Memory B cell (primary cell): ENCODE measurements at regions not wholly inside any gene's neighbourhood (a gene's known extent, or its start where the extent isn't known, plus 50 kb on each side); places are given as distances from the start of the nearest gene placed in this dataset.
A peak's percentile ranks its signal among the peaks of the same experiment; 100 is the strongest.

Experiments
- ATAC-seq: fragments of 150-1000 bp; cut with Tn5 transposase; 2 replicates; pipeline ENCODE4 v1.10.0; 2021; ENCODE audit warnings: low read depth, mild to moderate bottlenecking, moderate library complexity
- DNase-seq, 2 donors: peaks; one replicate each; pipeline ENCODE4 v3.0.0; 2022; ENCODE audit warnings: low spot score in 2 of 2
- H3K27ac Mint-ChIP-seq: one replicate; pipeline ENCODE4 v1.8.0; 2022; ENCODE audit warnings: mild to moderate bottlenecking, moderate library complexity, mixed read lengths
- H3K27me3 Mint-ChIP-seq: one replicate; pipeline ENCODE4 v1.8.0; 2022; ENCODE audit warnings: mixed read lengths
- H3K36me3 Mint-ChIP-seq: one replicate; pipeline ENCODE4 v1.8.0; 2022; ENCODE audit warnings: mild to moderate bottlenecking, mixed read lengths
- H3K4me1 Mint-ChIP-seq: one replicate; pipeline ENCODE4 v1.8.0; 2022; ENCODE audit warnings: mixed read lengths
- H3K4me3 Mint-ChIP-seq: one replicate; pipeline ENCODE4 v1.8.0; 2022; ENCODE audit warnings: mild to moderate bottlenecking, moderate library complexity, mixed read lengths
- H3K9me3 Mint-ChIP-seq: one replicate; pipeline ENCODE4 v1.8.0; 2022; ENCODE audit warnings: mixed read lengths

DNA sequence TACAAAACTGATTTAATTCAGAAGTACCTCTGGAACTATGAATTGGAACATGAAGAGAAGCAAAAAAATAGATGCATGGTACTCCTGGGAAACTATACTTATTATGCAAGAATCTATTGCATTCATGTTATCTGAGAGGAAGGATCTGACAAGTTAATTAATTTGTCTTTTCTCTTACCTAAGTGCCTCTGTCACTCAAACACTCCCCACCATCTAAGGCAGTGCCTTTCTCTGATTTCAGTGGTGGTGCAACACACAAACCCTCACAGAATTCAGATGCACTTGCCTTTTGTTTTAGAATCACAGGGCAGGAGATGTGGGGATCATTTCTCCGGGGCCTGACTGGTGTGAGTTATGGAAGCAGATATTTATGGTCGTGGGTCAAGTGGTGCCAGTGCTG lies 52.5 kb upstream of the C9orf72 start:
- H3K27ac Mint-ChIP-seq: no peak overlapping the region
- H3K4me1 Mint-ChIP-seq: peaks cover 3% of the 10 kb centered on the region
- no peak for DNase-seq
- H3K27me3 Mint-ChIP-seq: peaks cover 4% of the 10 kb centered on the region
- no peak overlapping the region for H3K4me3 Mint-ChIP-seq
- ATAC-seq: no peak
- no peaks in the 10 kb centered on the region for H3K36me3 Mint-ChIP-seq
- no peaks in the 10 kb centered on the region for H3K9me3 Mint-ChIP-seq

DNA sequence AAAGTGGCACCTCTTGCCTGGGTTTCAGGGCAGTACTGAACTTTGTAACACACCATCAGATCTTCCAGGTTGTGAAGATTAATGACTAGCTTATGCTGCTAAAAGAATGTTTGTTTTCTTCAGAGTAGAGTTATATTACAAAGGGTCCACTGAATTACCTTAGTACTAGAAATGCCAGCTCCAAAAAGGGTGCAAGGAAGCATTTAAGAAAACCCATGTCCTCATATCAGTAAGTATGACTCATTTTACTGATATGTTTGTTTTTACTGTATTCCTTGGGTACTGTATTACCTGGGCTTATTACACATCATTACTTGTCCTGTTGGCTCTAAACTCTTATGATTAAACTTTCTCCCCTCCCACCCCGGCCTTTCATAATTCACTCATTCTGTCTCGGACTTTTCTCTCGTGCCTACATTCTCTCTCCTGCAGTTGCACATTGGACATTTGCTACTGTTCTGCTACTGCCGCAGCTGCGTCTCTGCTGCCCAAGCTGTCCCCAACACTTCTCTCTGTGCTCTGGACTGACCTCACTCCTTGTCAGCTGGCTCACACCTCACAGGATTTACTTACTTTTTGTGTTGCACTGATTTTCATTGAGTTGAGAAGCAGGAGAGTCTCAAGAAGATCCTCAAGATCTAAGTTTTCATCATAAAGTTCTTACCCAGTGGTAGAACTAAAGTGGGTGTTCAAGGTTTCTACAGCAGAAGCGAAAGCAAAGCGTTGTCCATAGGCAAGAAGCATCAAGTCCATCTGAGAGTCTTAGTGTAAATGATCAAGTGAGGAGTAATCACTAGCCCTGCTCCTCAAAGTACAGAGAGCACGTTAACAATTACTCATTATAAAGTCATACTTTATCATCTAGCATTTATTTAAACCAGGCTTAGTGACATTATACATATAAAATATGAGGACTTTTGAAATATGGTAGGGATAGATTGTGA lies 53.2 kb upstream of the C9orf72 start:
- Mint-ChIP-seq H3K4me1 (peaks cover 3% of the 10 kb centered on the region), H3K27ac (no peak overlapping the region), H3K36me3 (no peaks in the 10 kb centered on the region), H3K27me3 (peaks cover 8% of the 10 kb centered on the region), H3K9me3 (no peaks in the 10 kb centered on the region), H3K4me3 (no peak overlapping the region)
- DNase-seq (no peak), ATAC-seq (no peak)

- Mint-ChIP-seq H3K4me3 (no peak overlapping the region), H3K36me3 (no peaks in the 10 kb centered on the region)
Measured at GRCh38 chr9:27627188-27627564, 53.9 kb upstream of the C9orf72 start.

DNA sequence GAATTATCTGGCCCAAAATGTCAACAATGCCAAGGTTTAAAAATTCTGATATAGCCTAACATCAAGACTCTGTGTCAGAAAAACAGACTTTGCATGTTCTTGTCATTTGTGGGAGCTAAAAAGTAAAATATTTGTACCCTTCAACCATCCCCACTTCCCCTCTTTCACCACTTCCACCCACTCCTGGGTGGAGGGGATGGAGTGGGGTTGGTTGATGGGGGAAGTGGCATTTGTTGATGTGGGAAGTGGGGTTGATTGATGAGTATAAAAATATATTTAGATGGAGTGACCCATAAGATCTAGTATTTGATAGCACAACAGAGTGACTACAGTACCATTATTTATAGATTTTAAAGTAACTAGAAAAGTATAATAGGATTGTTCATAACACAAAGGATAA lies 55.0 kb upstream of the C9orf72 start:
- Mint-ChIP-seq H3K4me3 (no peak overlapping the region), H3K27ac (no peak overlapping the region), H3K27me3 (peaks cover 10% of the 10 kb centered on the region), H3K9me3 (no peaks in the 10 kb centered on the region), H3K4me1 (no peaks in the 10 kb centered on the region), H3K36me3 (no peaks in the 10 kb centered on the region)
- DNase-seq (no peak), ATAC-seq (no peak)

More at GRCh38 chr9:27627188-27627564, 53.9 kb upstream of the C9orf72 start:
- ATAC-seq: no peak
- H3K27ac Mint-ChIP-seq: no peak overlapping the region
- H3K27me3 Mint-ChIP-seq: peaks cover 9% of the 10 kb centered on the region
- H3K9me3 Mint-ChIP-seq: no peaks in the 10 kb centered on the region
- no peak for DNase-seq
- peaks cover 3% of the 10 kb centered on the region for H3K4me1 Mint-ChIP-seq

GRCh38 chr9:27629425-27629824 lies 56.1 kb upstream of the C9orf72 start:
- H3K27ac Mint-ChIP-seq: no peak overlapping the region
- no peak for DNase-seq
- H3K4me1 Mint-ChIP-seq: no peaks in the 10 kb centered on the region
- peaks cover 14% of the 10 kb centered on the region for H3K27me3 Mint-ChIP-seq
- no peaks in the 10 kb centered on the region for H3K36me3 Mint-ChIP-seq
- no peak overlapping the region for H3K4me3 Mint-ChIP-seq
- no peak for ATAC-seq
- no peaks in the 10 kb centered on the region for H3K9me3 Mint-ChIP-seq

GRCh38 chr9:27632254-27632653 lies 59.0 kb upstream of the C9orf72 start:
- Mint-ChIP-seq H3K4me1 (no peaks in the 10 kb centered on the region), H3K36me3 (no peaks in the 10 kb centered on the region), H3K4me3 (no peak overlapping the region), H3K27me3 (peaks cover 10% of the 10 kb centered on the region), H3K27ac (no peak overlapping the region), H3K9me3 (no peaks in the 10 kb centered on the region)
- ATAC-seq: no peak
- DNase-seq: no peak

DNA sequence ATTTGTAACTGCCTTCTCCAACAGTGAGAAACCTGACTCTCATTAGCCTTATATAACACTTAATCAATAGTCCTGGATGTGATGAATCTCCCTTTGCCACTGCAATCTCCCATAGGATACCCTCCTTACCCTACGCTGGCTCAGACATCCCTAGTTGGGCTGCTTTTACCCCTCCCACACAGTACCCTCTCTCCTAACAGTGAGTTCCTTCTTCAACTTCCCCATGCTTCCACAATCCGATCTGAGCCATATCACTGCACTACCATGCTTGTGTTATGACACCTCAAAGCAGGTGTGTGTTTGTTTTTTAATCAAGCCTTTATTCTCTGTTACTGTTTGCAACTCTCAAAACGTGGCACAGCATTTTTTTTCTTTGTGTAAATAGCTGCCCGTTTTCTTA lies 60.5 kb upstream of the C9orf72 start:
- ATAC-seq (no peak), DNase-seq (no peak)
- Mint-ChIP-seq H3K27ac (no peak overlapping the region), H3K9me3 (no peaks in the 10 kb centered on the region), H3K27me3 (peaks cover 10% of the 10 kb centered on the region), H3K4me1 (no peaks in the 10 kb centered on the region), H3K4me3 (no peak overlapping the region), H3K36me3 (no peaks in the 10 kb centered on the region)

DNA sequence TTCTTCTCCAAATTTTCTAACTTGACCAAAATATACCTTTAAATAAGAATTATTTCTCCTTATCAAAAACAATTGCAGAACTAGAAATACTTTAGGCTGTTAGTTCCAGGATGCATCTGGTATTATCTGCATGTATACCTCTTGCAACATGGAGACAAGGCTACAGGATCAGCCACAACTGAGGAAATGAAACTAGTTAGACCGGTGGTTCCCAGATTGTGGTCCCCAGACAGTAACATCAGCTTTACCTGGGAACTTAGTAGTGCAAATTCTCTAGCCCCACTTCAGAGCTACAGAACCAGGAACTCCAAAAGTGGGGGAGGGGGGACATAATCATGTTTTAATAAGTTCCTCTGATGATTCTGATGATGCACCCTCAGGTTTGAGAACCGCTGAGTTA lies 61.6 kb upstream of the C9orf72 start:
- H3K9me3 Mint-ChIP-seq: no peaks in the 10 kb centered on the region
- DNase-seq (peak in 1 of 2 donors; percentile 9), ATAC-seq (peak; percentile 97)
- no peak overlapping the region for H3K27ac Mint-ChIP-seq
- H3K36me3 Mint-ChIP-seq: no peaks in the 10 kb centered on the region
- H3K4me1 Mint-ChIP-seq: no peaks in the 10 kb centered on the region
- H3K4me3 Mint-ChIP-seq: no peak overlapping the region
- H3K27me3 Mint-ChIP-seq: peaks cover 14% of the 10 kb centered on the region

DNA sequence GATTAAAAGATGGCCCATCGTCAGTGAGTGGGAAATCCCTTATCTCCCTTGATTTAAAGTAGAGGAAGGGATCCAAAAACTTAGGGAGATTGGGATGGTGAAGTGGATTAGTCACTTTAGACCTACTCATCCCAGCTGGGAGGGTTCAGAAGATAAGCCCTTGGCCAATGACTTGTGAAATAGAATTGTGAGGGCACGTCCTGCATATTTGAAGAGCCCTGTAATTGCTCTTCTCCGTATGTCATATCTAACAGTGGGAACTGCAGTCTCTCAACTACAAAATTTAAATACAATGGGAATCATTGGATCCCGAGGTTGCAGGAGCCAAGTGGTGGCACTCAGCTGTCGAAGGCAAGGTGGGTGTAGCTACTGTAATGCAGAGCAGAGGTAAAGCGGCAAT lies 65.4 kb upstream of the C9orf72 start:
- Mint-ChIP-seq H3K27me3 (peaks cover 18% of the 10 kb centered on the region), H3K36me3 (no peaks in the 10 kb centered on the region), H3K9me3 (peaks cover 3% of the 10 kb centered on the region), H3K4me1 (no peaks in the 10 kb centered on the region), H3K4me3 (no peak overlapping the region), H3K27ac (no peak overlapping the region)
- DNase-seq: no peak
- ATAC-seq: no peak

DNA sequence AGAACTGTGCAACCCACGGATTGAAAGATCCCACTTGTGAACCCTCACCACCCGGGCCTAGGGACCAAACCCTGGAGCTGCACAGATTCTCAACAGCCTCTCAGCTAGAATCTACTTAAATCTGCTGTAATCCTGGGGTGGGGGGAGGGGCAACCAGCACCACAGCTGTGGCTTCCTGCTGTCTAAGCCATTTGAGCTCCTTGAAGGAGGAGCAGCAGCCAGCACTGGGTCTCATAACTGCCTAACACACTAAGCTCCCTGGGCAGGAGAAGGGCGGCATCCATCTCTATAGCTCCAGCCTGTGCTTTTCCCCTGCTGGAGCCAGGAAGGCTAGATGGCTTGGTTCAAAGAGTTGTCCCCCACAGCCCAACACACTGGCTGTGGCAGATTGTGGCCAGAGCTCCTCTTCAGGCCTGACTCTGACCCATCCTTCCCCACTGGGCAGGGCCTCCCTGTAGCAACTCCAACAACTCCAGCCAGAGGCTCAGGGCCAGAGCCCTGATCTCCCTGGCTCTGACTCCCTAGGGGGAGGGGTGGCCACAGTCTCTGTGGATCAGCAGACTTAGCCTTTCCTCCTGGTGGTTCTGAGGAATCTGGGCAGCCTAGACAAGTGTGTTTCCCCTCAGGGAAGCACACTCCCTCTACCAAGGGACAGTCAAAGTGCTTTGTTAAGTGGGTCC lies 72.0 kb upstream of the C9orf72 start:
- DNase-seq (no peak), ATAC-seq (no peak)
- Mint-ChIP-seq H3K36me3 (no peaks in the 10 kb centered on the region), H3K27me3 (peaks cover 14% of the 10 kb centered on the region), H3K9me3 (peaks cover 7% of the 10 kb centered on the region), H3K4me1 (no peaks in the 10 kb centered on the region), H3K4me3 (no peak overlapping the region), H3K27ac (no peak overlapping the region)

- peaks cover 2% of the 10 kb centered on the region for H3K4me1 Mint-ChIP-seq
- H3K27ac Mint-ChIP-seq: no peak overlapping the region
- no peak for ATAC-seq
- no peak overlapping the region for H3K4me3 Mint-ChIP-seq
- no peak for DNase-seq
- no peaks in the 10 kb centered on the region for H3K36me3 Mint-ChIP-seq
- peaks cover 5% of the 10 kb centered on the region for H3K9me3 Mint-ChIP-seq
- peaks cover 2% of the 10 kb centered on the region for H3K27me3 Mint-ChIP-seq
Measured at GRCh38 chr9:27653246-27653645, 80.0 kb upstream of the C9orf72 start.

- H3K4me1 Mint-ChIP-seq: peaks cover 2% of the 10 kb centered on the region
- DNase-seq: no peak
Measured at GRCh38 chr9:27653957-27654356, 80.7 kb upstream of the C9orf72 start.

DNA sequence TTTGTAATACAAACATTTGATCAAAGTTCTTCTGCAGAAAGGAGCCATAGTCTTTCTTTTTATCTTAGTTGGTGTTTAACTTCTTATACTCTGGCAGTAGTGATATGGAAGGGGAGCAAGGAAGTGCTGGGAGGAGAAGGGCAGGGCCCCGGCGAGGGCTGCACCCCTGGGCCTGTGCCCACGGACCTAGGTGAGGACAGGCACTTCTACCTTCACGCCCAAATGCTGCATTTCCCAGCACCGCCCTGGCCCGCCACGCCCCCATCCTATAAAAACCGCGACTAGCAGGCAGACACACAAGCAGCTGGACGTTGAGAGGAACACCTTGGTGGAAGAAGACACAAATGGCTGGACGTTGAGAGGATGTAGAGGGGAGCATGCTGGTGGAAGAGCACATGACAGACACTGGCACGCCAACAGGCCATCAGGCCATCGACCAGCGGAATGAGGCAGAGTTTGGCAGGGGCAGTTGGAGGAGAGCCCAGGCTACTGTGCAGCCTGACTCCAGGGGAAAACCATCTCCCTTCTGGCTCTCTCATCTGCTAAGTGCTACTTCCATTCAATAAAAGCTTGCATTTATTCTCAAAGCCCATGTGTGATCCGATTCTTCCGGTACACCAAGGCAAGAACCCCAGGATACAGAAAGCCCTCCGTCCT lies 81.5 kb upstream of the C9orf72 start:
- peaks cover 2% of the 10 kb centered on the region for H3K9me3 Mint-ChIP-seq
- no peak for DNase-seq
- no peaks in the 10 kb centered on the region for H3K36me3 Mint-ChIP-seq
- H3K4me1 Mint-ChIP-seq: peaks cover 5% of the 10 kb centered on the region
- no peak overlapping the region for H3K4me3 Mint-ChIP-seq
- no peak for ATAC-seq
- no peak overlapping the region for H3K27ac Mint-ChIP-seq
- peaks cover 4% of the 10 kb centered on the region for H3K27me3 Mint-ChIP-seq

More at GRCh38 chr9:27653957-27654356, 80.7 kb upstream of the C9orf72 start:
- Mint-ChIP-seq H3K27ac (no peak overlapping the region), H3K36me3 (no peaks in the 10 kb centered on the region), H3K4me3 (no peak overlapping the region), H3K9me3 (peaks cover 2% of the 10 kb centered on the region), H3K27me3 (peaks cover 2% of the 10 kb centered on the region)
- no peak for ATAC-seq

- Mint-ChIP-seq H3K27me3 (peaks cover 4% of the 10 kb centered on the region), H3K9me3 (peaks cover 2% of the 10 kb centered on the region), H3K4me1 (peaks cover 5% of the 10 kb centered on the region), H3K27ac (no peak overlapping the region), H3K36me3 (no peaks in the 10 kb centered on the region), H3K4me3 (no peak overlapping the region)
- no peak for DNase-seq
- ATAC-seq: no peak
Measured at GRCh38 chr9:27655441-27655840, 82.2 kb upstream of the C9orf72 start.
